ENCODE measurements at regions not wholly inside any gene's neighbourhood (a gene's known extent, or its start where the extent isn't known, plus 50 kb on each side); places are given as distances from the start of the nearest gene placed in this dataset.

GRCh38 chr9:115730845-115731244 is 422.7 kb upstream of the PAPPA start:
- DNase-seq (ENCODE audit: low read depth in 3 of 3), result no peak

GRCh38 chr9:115733318-115734110 is 420.1 kb upstream of the PAPPA start:
- DNase-seq (ENCODE audit: low read depth in 3 of 3), result no peak

- DNase-seq (ENCODE audit: low read depth in 3 of 3), result no peak
Measured at GRCh38 chr9:115739096-115739875, 414.3 kb upstream of the PAPPA start.

DNA sequence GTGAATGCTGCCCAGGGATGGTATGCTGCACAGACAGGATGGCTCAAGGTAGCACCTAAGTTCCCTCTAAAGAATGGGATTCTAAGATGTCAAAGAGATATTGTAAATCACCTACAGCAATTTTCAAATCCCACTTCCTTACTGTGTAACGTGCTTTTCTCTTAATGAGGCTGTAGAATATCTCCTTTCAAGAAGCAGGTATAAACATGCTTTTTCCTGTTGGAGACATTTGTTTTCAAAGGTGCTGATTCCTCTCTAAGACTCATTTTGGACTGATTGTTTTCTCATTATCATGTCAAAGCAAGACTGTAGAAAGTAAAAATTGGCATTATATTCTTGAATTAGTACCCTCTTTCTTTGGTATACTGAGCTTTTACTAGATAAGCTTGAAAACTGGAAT is 412.6 kb upstream of the PAPPA start:
- DNase-seq (ENCODE audit: low read depth in 3 of 3), result no peak

- no peak for DNase-seq (ENCODE audit: low read depth in 3 of 3)
Measured at GRCh38 chr9:115743709-115744605, 409.6 kb upstream of the PAPPA start.

GRCh38 chr9:115746496-115746895 is 407.1 kb upstream of the PAPPA start:
- DNase-seq (ENCODE audit: low read depth in 3 of 3), result no peak

GRCh38 chr9:115747731-115748130 is 405.9 kb upstream of the PAPPA start:
- DNase-seq (ENCODE audit: low read depth in 3 of 3), result no peak

- DNase-seq (ENCODE audit: low read depth in 3 of 3), result no peak
Measured at GRCh38 chr9:115756736-115757135, 396.9 kb upstream of the PAPPA start.

DNA sequence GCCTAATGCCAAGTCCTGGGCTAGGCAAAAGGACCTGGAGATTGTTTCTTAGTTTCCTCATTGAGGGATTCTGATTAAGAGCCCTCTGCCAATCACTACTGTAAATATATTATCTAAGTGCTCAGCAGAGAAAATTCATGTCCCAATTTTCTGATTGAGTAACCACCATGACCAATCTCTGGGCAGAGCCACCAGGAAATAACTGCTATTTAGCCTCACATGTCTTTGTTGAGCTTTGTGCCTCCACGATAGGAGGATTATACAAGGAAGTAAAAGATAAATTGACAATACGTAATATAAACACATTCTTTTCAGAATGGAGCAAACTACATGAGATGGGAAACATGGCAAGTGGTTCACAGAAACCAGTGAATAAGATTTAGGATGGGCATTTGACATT is 396.1 kb upstream of the PAPPA start:
- DNase-seq (ENCODE audit: low read depth in 3 of 3), result no peak

GRCh38 chr9:115758441-115758840 is 395.1 kb upstream of the PAPPA start:
- DNase-seq (ENCODE audit: low read depth in 3 of 3), result no peak

- DNase-seq (ENCODE audit: low read depth in 3 of 3), result no peak
Measured at GRCh38 chr9:115759426-115759825, 394.2 kb upstream of the PAPPA start.

DNA sequence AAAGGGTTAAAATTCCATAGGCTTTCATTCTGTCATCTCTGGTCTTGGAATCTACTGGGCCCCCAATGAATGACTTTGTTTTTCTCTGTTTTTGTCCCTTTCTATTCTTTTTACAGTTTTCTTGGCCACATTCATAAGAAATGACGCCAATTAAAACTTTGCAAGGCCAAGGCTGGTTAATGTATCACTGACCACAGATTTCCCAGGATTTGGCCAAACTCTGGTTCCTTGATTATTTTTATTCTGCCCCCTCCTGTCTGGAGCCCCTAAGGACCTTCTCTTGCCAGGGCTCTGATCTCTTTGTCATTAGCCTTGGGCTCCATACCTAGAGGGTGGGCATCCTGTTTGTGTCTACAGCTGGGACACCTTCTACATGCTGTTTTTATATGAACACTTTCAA is 388.9 kb upstream of the PAPPA start:
- DNase-seq (ENCODE audit: low read depth in 3 of 3), result no peak

GRCh38 chr9:115765060-115765459 is 388.5 kb upstream of the PAPPA start:
- no peak for DNase-seq (ENCODE audit: low read depth in 3 of 3)

GRCh38 chr9:115766370-115766955 is 387.1 kb upstream of the PAPPA start:
- DNase-seq (ENCODE audit: low read depth in 3 of 3), result no peak

DNA sequence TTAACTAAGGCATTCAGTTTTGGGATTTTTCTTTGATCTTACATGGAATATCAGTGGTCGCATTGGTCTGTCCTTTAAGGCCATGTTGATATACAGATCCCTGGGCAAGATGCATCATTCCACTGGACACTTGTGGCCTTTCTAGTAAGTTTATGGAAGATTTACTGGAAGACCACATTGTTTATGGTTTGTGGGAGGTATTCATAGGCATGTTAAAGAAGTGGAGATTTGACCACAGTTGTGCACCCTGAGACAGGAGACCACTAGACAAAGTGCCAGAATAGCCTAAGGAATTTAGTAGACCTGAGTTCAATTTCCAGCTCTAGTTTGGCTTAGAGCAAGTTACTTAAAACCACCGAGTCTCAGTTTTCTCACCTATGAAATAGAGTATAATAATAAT is 383.1 kb upstream of the PAPPA start:
- DNase-seq (ENCODE audit: low read depth in 3 of 3), result no peak

DNA sequence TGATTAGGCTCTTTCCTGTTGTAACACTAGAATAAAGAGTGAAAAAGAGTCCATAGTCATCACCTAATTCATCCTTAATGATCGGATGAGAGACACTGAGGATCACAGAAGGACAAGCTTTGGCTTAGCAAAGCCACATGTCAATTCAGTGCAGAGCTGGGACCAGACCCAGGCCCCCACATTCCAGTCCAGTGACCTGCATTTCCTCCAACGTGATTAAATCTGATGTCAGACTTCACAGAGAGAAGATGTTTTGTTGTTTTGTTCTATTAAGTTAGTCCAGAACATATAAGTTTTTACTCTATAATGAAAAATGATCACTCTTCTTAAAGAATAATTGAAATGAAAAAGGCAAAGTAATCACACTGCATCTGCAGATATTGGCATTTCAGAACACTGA is 377.9 kb upstream of the PAPPA start:
- no peak for DNase-seq (ENCODE audit: low read depth in 3 of 3)

- DNase-seq (ENCODE audit: low read depth in 3 of 3), result no peak
Measured at GRCh38 chr9:115777610-115778009, 376.0 kb upstream of the PAPPA start.

- no peak for DNase-seq (ENCODE audit: low read depth in 3 of 3)
Measured at GRCh38 chr9:115781070-115781736, 372.4 kb upstream of the PAPPA start.

GRCh38 chr9:115786321-115786720 is 367.3 kb upstream of the PAPPA start:
- no peak for DNase-seq (ENCODE audit: low read depth in 3 of 3)

GRCh38 chr9:115790520-115790919 is 363.1 kb upstream of the PAPPA start:
- no peak for DNase-seq (ENCODE audit: low read depth in 3 of 3)

DNA sequence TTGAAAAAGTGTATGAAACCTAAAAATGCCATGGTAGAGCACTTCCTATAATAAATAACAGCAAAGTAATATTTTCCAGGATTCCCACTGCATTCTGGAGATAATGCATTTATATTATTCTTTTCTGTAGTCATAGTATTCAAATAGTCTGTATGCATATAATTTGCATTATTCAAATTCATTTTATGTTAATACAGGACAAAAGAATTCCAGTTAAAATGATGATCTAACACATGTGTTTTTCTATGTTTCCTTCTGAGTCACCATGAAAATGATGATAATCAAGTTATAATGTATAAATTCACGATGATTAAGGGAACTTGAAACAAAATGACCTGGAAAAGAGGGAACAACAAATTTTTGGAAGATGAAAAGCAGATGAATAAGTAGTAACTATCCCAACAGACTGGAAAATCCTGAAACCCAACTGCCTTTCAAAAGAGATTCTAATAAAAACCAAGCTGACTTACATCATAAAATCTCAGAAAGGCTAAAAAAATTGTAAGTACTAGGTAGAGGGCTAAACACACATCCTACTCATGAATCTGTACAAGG is 358.6 kb upstream of the PAPPA start:
- DNase-seq (ENCODE audit: low read depth in 3 of 3), result no peak
